OCI-M1 (cell line): ENCODE measurements at regions not wholly inside any gene's neighbourhood (a gene's known extent, or its start where the extent isn't known, plus 50 kb on each side); places are given as distances from the start of the nearest gene placed in this dataset.

ENCODE experiments used
- DNase-seq: peaks from one replicate; lab custom pipeline; 2025; lab: John Stamatoyannopoulos, UW

- DNase-seq = no peak
These were observed 82.3 kb upstream of the CD99 start for GRCh38 chrX:2608638-2609430.

- DNase-seq = no peak
These were observed 84.0 kb upstream of the CD99 start for GRCh38 chrX:2607113-2607512.

GRCh38 chrX:2600564-2600963 is 90.5 kb upstream of the CD99 start:
- no peak for DNase-seq

GRCh38 chrX:2596555-2597255 is 94.4 kb upstream of the CD99 start:
- no peak for DNase-seq

GRCh38 chrX:2596045-2596444 is 95.0 kb upstream of the CD99 start:
- DNase-seq = no peak

- no peak for DNase-seq
These were observed 94.5 kb upstream of the DHRSX start for GRCh38 chrX:2595258-2595657.

GRCh38 chrX:2594491-2594890 is 93.7 kb upstream of the DHRSX start:
- DNase-seq = no peak

- DNase-seq = no peak
These were observed 91.5 kb upstream of the DHRSX start for GRCh38 chrX:2592279-2592678.

GRCh38 chrX:2589186-2590020 is 88.6 kb upstream of the DHRSX start:
- no peak for DNase-seq

GRCh38 chrX:2588049-2588448 is 87.3 kb upstream of the DHRSX start:
- no peak for DNase-seq

- DNase-seq = no peak
These were observed 86.4 kb upstream of the DHRSX start for GRCh38 chrX:2587146-2587545.

GRCh38 chrX:2585158-2585470 is 84.3 kb upstream of the DHRSX start:
- no peak for DNase-seq

- no peak for DNase-seq
These were observed 83.7 kb upstream of the DHRSX start for GRCh38 chrX:2584251-2585157.

- DNase-seq = no peak
These were observed 82.7 kb upstream of the DHRSX start for GRCh38 chrX:2583194-2584162.

- no peak for DNase-seq
These were observed 81.9 kb upstream of the DHRSX start for GRCh38 chrX:2582667-2583066.

- no peak for DNase-seq
These were observed 80.5 kb upstream of the DHRSX start for GRCh38 chrX:2581296-2581695.

GRCh38 chrX:2578864-2579263 is 78.1 kb upstream of the DHRSX start:
- DNase-seq = no peak

- no peak for DNase-seq
These were observed 77.2 kb upstream of the DHRSX start for GRCh38 chrX:2577844-2578466.

- no peak for DNase-seq
These were observed 76.0 kb upstream of the DHRSX start for GRCh38 chrX:2576793-2577192.

GRCh38 chrX:2574271-2574670 is 73.5 kb upstream of the DHRSX start:
- DNase-seq = no peak
